22Rv1 (cell line): ENCODE measurements at regions not wholly inside any gene's neighbourhood (a gene's known extent, or its start where the extent isn't known, plus 50 kb on each side); places are given as distances from the start of the nearest gene placed in this dataset.

Source experiments
- H3K27ac ChIP-seq: fragments of 450-650 bp; 2 replicates; pipeline ENCODE4 v1.5.1; 2017
- ZFX ChIP-seq: fragments of 450-650 bp; IDR thresholded peaks from 2 replicates; pipeline ENCODE4 v1.6.1; 2017; ENCODE audit warnings: antibody characterized with exemption, borderline replicate concordance
- TF ChIP-seq, protein P1 (sequence below): fragments of 450-650 bp; IDR thresholded peaks from 2 replicates; pipeline ENCODE4 v1.5.1; 2017; ENCODE audit warnings: mild to moderate bottlenecking

- TF ChIP-seq, protein P1, sequence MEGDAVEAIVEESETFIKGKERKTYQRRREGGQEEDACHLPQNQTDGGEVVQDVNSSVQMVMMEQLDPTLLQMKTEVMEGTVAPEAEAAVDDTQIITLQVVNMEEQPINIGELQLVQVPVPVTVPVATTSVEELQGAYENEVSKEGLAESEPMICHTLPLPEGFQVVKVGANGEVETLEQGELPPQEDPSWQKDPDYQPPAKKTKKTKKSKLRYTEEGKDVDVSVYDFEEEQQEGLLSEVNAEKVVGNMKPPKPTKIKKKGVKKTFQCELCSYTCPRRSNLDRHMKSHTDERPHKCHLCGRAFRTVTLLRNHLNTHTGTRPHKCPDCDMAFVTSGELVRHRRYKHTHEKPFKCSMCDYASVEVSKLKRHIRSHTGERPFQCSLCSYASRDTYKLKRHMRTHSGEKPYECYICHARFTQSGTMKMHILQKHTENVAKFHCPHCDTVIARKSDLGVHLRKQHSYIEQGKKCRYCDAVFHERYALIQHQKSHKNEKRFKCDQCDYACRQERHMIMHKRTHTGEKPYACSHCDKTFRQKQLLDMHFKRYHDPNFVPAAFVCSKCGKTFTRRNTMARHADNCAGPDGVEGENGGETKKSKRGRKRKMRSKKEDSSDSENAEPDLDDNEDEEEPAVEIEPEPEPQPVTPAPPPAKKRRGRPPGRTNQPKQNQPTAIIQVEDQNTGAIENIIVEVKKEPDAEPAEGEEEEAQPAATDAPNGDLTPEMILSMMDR, result no peak
- no peak for TF ChIP-seq ZFX
These were observed 2071.2 kb upstream of the C9orf72 start for GRCh38 chr9:29644514-29644913.

GRCh38 chr9:29647451-29647850 lies 2074.2 kb upstream of the C9orf72 start:
- H3K27ac ChIP-seq, result no peak overlapping the region
- no peak for TF ChIP-seq ZFX
- TF ChIP-seq, protein P1, result no peak

More at GRCh38 chr9:29644514-29644913, 2071.2 kb upstream of the C9orf72 start:
- no peak overlapping the region for H3K27ac ChIP-seq

- TF ChIP-seq, protein P1, result no peak
- no peak for TF ChIP-seq ZFX
These were observed 2074.9 kb upstream of the C9orf72 start for GRCh38 chr9:29648132-29648531.

GRCh38 chr9:29648601-29649000 lies 2075.3 kb upstream of the C9orf72 start:
- no peak overlapping the region for H3K27ac ChIP-seq
- TF ChIP-seq, protein P1, result no peak
- no peak for TF ChIP-seq ZFX

More at GRCh38 chr9:29648132-29648531, 2074.9 kb upstream of the C9orf72 start:
- H3K27ac ChIP-seq, result no peak overlapping the region

- H3K27ac ChIP-seq, result no peak overlapping the region
- no peak for TF ChIP-seq ZFX
- TF ChIP-seq, protein P1, result no peak
These were observed 2083.5 kb upstream of the C9orf72 start for GRCh38 chr9:29656641-29657406.

DNA sequence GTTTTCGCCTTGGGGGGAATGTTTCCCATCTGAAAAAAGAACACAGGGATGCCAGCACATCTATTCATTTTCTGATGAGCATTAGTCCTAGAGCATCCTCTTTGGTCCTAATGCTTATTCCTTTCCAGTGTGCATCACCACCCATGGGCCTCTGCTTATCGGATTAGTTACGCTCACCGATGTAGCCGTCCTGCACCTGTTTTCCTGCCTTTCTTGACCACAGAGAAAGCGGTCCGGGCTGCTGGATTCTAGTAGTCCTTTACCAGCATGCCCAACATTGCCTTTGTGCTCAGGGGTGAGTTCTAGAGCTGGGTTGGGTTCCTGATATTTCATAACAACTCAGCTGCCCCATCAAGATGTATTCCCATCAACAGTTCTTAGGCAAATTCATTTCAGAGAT lies 2084.5 kb upstream of the C9orf72 start:
- TF ChIP-seq, protein P1, result no peak
- TF ChIP-seq ZFX, result no peak
- H3K27ac ChIP-seq, result no peak overlapping the region

DNA sequence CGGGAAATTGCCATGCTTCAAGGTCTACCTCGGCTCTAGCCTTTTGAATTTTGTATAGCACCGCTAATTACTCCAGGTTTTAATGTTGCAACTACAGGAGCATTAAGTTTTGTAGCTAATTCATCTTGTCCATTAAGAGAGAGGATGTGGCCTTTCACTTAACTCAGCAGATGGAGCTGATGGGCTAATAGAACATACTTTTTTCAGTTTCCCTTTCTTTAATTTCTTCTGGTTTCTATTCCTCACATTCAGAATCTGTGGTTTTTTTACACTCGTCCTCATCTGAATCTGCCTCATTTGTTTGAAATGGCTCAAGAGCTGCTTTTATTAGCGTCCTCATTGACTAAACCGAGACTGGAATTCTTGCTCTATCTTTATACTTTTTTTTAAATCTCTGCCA lies 2085.7 kb upstream of the C9orf72 start:
- TF ChIP-seq, protein P1, result no peak
- TF ChIP-seq ZFX, result no peak
- no peak overlapping the region for H3K27ac ChIP-seq
